ENCODE measurements at regions not wholly inside any gene's neighbourhood (a gene's known extent, or its start where the extent isn't known, plus 50 kb on each side); places are given as distances from the start of the nearest gene placed in this dataset.

GRCh38 chr6:15852289-15852688, 189.5 kb upstream of the DTNBP1 start:
- FAIRE-seq (no peak), DNase-seq (ENCODE audit: insufficient read length, low spot score) (no peak)

- no peak for FAIRE-seq
- no peak for DNase-seq (ENCODE audit: insufficient read length, low spot score)
These were observed 186.6 kb upstream of the DTNBP1 start for GRCh38 chr6:15849395-15849794.

GRCh38 chr6:15845492-15845891, 182.7 kb upstream of the DTNBP1 start:
- no peak for DNase-seq (ENCODE audit: insufficient read length, low spot score)
- no peak for FAIRE-seq

GRCh38 chr6:15843764-15844163, 180.9 kb upstream of the DTNBP1 start:
- FAIRE-seq (no peak), DNase-seq (ENCODE audit: insufficient read length, low spot score) (no peak)

- no peak for FAIRE-seq
- no peak for DNase-seq (ENCODE audit: insufficient read length, low spot score)
These were observed 180.4 kb upstream of the DTNBP1 start for GRCh38 chr6:15843226-15843625.

GRCh38 chr6:15842727-15843117, 179.9 kb upstream of the DTNBP1 start:
- FAIRE-seq: no peak

GRCh38 chr6:15841937-15842726, 179.3 kb upstream of the DTNBP1 start:
- DNase-seq (ENCODE audit: insufficient read length, low spot score) (no peak), FAIRE-seq (no peak)

More at GRCh38 chr6:15842727-15843117, 179.9 kb upstream of the DTNBP1 start:
- no peak for DNase-seq (ENCODE audit: insufficient read length, low spot score)

- DNase-seq (ENCODE audit: insufficient read length, low spot score) (no peak), FAIRE-seq (no peak)
These were observed 177.2 kb upstream of the DTNBP1 start for GRCh38 chr6:15839969-15840541.

- DNase-seq (ENCODE audit: insufficient read length, low spot score) (no peak), FAIRE-seq (no peak)
These were observed 174.4 kb upstream of the DTNBP1 start for GRCh38 chr6:15837205-15837604.

- FAIRE-seq: no peak
- no peak for DNase-seq (ENCODE audit: insufficient read length, low spot score)
These were observed 170.0 kb upstream of the DTNBP1 start for GRCh38 chr6:15832841-15833240.

- no peak for DNase-seq (ENCODE audit: insufficient read length, low spot score)
- peak; percentile 4 for FAIRE-seq
These were observed 166.3 kb upstream of the DTNBP1 start for GRCh38 chr6:15829156-15829555.

GRCh38 chr6:15827496-15828255, 164.8 kb upstream of the DTNBP1 start:
- DNase-seq (ENCODE audit: insufficient read length, low spot score) (no peak), FAIRE-seq (no peak)

GRCh38 chr6:15826814-15827318, 164.0 kb upstream of the DTNBP1 start:
- DNase-seq (ENCODE audit: insufficient read length, low spot score) (no peak), FAIRE-seq (no peak)

GRCh38 chr6:15825332-15825930, 162.6 kb upstream of the DTNBP1 start:
- no peak for DNase-seq (ENCODE audit: insufficient read length, low spot score)
- FAIRE-seq: no peak

GRCh38 chr6:15824811-15825210, 162.0 kb upstream of the DTNBP1 start:
- FAIRE-seq (no peak), DNase-seq (ENCODE audit: insufficient read length, low spot score) (no peak)

GRCh38 chr6:15823838-15824414, 161.1 kb upstream of the DTNBP1 start:
- no peak for FAIRE-seq
- peak; percentile 9 for DNase-seq (ENCODE audit: insufficient read length, low spot score)

- FAIRE-seq (no peak), DNase-seq (ENCODE audit: insufficient read length, low spot score) (no peak)
These were observed 160.0 kb upstream of the DTNBP1 start for GRCh38 chr6:15822835-15823234.

- FAIRE-seq (no peak), DNase-seq (ENCODE audit: insufficient read length, low spot score) (no peak)
These were observed 157.0 kb upstream of the DTNBP1 start for GRCh38 chr6:15819841-15820240.

GRCh38 chr6:15819226-15819625, 156.4 kb upstream of the DTNBP1 start:
- no peak for FAIRE-seq

GRCh38 chr6:15818491-15818890, 155.7 kb upstream of the DTNBP1 start:
- no peak for FAIRE-seq

More at GRCh38 chr6:15819226-15819625, 156.4 kb upstream of the DTNBP1 start:
- DNase-seq (ENCODE audit: insufficient read length, low spot score): no peak

GRCh38 chr6:15818044-15818443, 155.2 kb upstream of the DTNBP1 start:
- DNase-seq (ENCODE audit: insufficient read length, low spot score): no peak

More at GRCh38 chr6:15818491-15818890, 155.7 kb upstream of the DTNBP1 start:
- DNase-seq (ENCODE audit: insufficient read length, low spot score): no peak

More at GRCh38 chr6:15818044-15818443, 155.2 kb upstream of the DTNBP1 start:
- no peak for FAIRE-seq
